Activated naive CD8-positive, alpha-beta T cell treated with anti-CD3 and anti-CD28 coated beads, Interleukin-2, amount 50 U/mL, for 24 hours (primary cell): ENCODE measurements at regions not wholly inside any gene's neighbourhood (a gene's known extent, or its start where the extent isn't known, plus 50 kb on each side); places are given as distances from the start of the nearest gene placed in this dataset.
"Not testable (repeated sequence)": the region's sequence is repeated elsewhere in the genome, so short reads cannot be mapped to it uniquely, and the experiment has no call there.

ENCODE experiments used
- ATAC-seq: fragments of 150-1000 bp; cut with Tn5 transposase; one replicate; pipeline ENCODE4 v1.10.0; 2021
- DNase-seq: peaks from one replicate; pipeline ENCODE4 v3.0.0; 2021
- H3K27ac Mint-ChIP-seq: one replicate; pipeline ENCODE4 v1.8.0; 2021; ENCODE audit warnings: mild to moderate bottlenecking, mixed read lengths
- H3K27me3 Mint-ChIP-seq: one replicate; pipeline ENCODE4 v1.8.0; 2021; ENCODE audit warnings: mixed read lengths
- H3K36me3 Mint-ChIP-seq: one replicate; pipeline ENCODE4 v1.8.0; 2021; ENCODE audit warnings: low read depth, mixed read lengths
- H3K4me1 Mint-ChIP-seq: one replicate; pipeline ENCODE4 v1.8.0; 2021; ENCODE audit warnings: mixed read lengths
- H3K4me3 Mint-ChIP-seq: one replicate; pipeline ENCODE4 v1.8.0; 2021; ENCODE audit warnings: mild to moderate bottlenecking, moderate library complexity, mixed read lengths
- H3K9me3 Mint-ChIP-seq: one replicate; pipeline ENCODE4 v1.8.0; 2021; ENCODE audit warnings: mixed read lengths

GRCh38 chr11:29628609-29629008 is 388.2 kb downstream of the KCNA4 start:
- Mint-ChIP-seq H3K36me3 (no peaks in the 10 kb centered on the region), H3K27ac (no peak overlapping the region), H3K9me3 (peaks cover 7% of the 10 kb centered on the region), H3K4me1 (no peaks in the 10 kb centered on the region), H3K27me3 (no peaks in the 10 kb centered on the region), H3K4me3 (no peak overlapping the region)
- no peak for DNase-seq
- no peak for ATAC-seq

GRCh38 chr11:29627541-29627940 is 389.3 kb downstream of the KCNA4 start:
- no peak overlapping the region for H3K4me3 Mint-ChIP-seq
- DNase-seq = no peak
- no peaks in the 10 kb centered on the region for H3K4me1 Mint-ChIP-seq
- ATAC-seq = no peak
- H3K9me3 Mint-ChIP-seq = peaks cover 7% of the 10 kb centered on the region
- H3K36me3 Mint-ChIP-seq = no peaks in the 10 kb centered on the region
- H3K27me3 Mint-ChIP-seq = no peaks in the 10 kb centered on the region
- no peak overlapping the region for H3K27ac Mint-ChIP-seq

GRCh38 chr11:29623144-29623722 is 393.6 kb downstream of the KCNA4 start:
- H3K36me3 Mint-ChIP-seq = no peaks in the 10 kb centered on the region
- no peaks in the 10 kb centered on the region for H3K27me3 Mint-ChIP-seq
- H3K4me1 Mint-ChIP-seq = no peaks in the 10 kb centered on the region
- no peak for DNase-seq
- H3K27ac Mint-ChIP-seq = no peak overlapping the region
- no peak overlapping the region for H3K4me3 Mint-ChIP-seq
- no peak for ATAC-seq
- H3K9me3 Mint-ChIP-seq = no peaks in the 10 kb centered on the region

- no peak overlapping the region for H3K4me3 Mint-ChIP-seq
- no peaks in the 10 kb centered on the region for H3K27me3 Mint-ChIP-seq
- H3K27ac Mint-ChIP-seq = no peak overlapping the region
- no peaks in the 10 kb centered on the region for H3K4me1 Mint-ChIP-seq
- no peaks in the 10 kb centered on the region for H3K9me3 Mint-ChIP-seq
- no peak for DNase-seq
- H3K36me3 Mint-ChIP-seq = no peaks in the 10 kb centered on the region
- ATAC-seq = no peak
Measured at GRCh38 chr11:29616611-29617010, 400.2 kb downstream of the KCNA4 start.

- Mint-ChIP-seq H3K27me3 (no peaks in the 10 kb centered on the region), H3K36me3 (no peaks in the 10 kb centered on the region), H3K4me3 (no peak overlapping the region), H3K27ac (no peak overlapping the region), H3K9me3 (peaks cover 3% of the 10 kb centered on the region), H3K4me1 (no peaks in the 10 kb centered on the region)
- DNase-seq = no peak
- ATAC-seq = no peak
Measured at GRCh38 chr11:29612423-29612822, 404.4 kb downstream of the KCNA4 start.

- no peak for ATAC-seq
Measured at GRCh38 chr11:29606330-29607031, 410.3 kb downstream of the KCNA4 start.

GRCh38 chr11:29600151-29600575 is 416.7 kb downstream of the KCNA4 start:
- not testable (repeated sequence) for ATAC-seq, H3K4me3 Mint-ChIP-seq, H3K27ac Mint-ChIP-seq, DNase-seq, H3K27me3 Mint-ChIP-seq, H3K9me3 Mint-ChIP-seq, H3K36me3 Mint-ChIP-seq, H3K4me1 Mint-ChIP-seq

More at GRCh38 chr11:29606330-29607031, 410.3 kb downstream of the KCNA4 start:
- H3K27ac Mint-ChIP-seq = no peak overlapping the region
- H3K27me3 Mint-ChIP-seq = no peaks in the 10 kb centered on the region
- no peak overlapping the region for H3K4me3 Mint-ChIP-seq
- peaks cover 10% of the 10 kb centered on the region for H3K9me3 Mint-ChIP-seq
- DNase-seq = no peak
- H3K4me1 Mint-ChIP-seq = no peaks in the 10 kb centered on the region
- H3K36me3 Mint-ChIP-seq = no peaks in the 10 kb centered on the region

GRCh38 chr11:29584342-29584741 is 432.5 kb downstream of the KCNA4 start:
- ATAC-seq = no peak
- H3K4me1 Mint-ChIP-seq = no peaks in the 10 kb centered on the region

GRCh38 chr11:29578806-29579205 is 438.0 kb downstream of the KCNA4 start:
- Mint-ChIP-seq H3K27ac (no peak overlapping the region), H3K36me3 (no peaks in the 10 kb centered on the region), H3K9me3 (peaks cover 13% of the 10 kb centered on the region), H3K4me1 (no peaks in the 10 kb centered on the region), H3K4me3 (no peak overlapping the region), H3K27me3 (no peaks in the 10 kb centered on the region)
- DNase-seq (no peak), ATAC-seq (no peak)

More at GRCh38 chr11:29584342-29584741, 432.5 kb downstream of the KCNA4 start:
- Mint-ChIP-seq H3K27me3 (no peaks in the 10 kb centered on the region), H3K9me3 (peaks cover 13% of the 10 kb centered on the region), H3K4me3 (no peak overlapping the region), H3K27ac (no peak overlapping the region), H3K36me3 (no peaks in the 10 kb centered on the region)
- no peak for DNase-seq

GRCh38 chr11:29564486-29564885 is 452.3 kb downstream of the KCNA4 start:
- H3K9me3 Mint-ChIP-seq = peaks cover 4% of the 10 kb centered on the region
- no peaks in the 10 kb centered on the region for H3K4me1 Mint-ChIP-seq
- H3K27ac Mint-ChIP-seq = no peak overlapping the region
- DNase-seq (no peak), ATAC-seq (no peak)
- H3K27me3 Mint-ChIP-seq = no peaks in the 10 kb centered on the region
- no peak overlapping the region for H3K4me3 Mint-ChIP-seq
- H3K36me3 Mint-ChIP-seq = no peaks in the 10 kb centered on the region

- no peak overlapping the region for H3K27ac Mint-ChIP-seq
- H3K27me3 Mint-ChIP-seq = no peaks in the 10 kb centered on the region
- no peak overlapping the region for H3K4me3 Mint-ChIP-seq
- DNase-seq = no peak
- H3K9me3 Mint-ChIP-seq = peaks cover under 1% of the 10 kb centered on the region
- H3K4me1 Mint-ChIP-seq = no peaks in the 10 kb centered on the region
- ATAC-seq = no peak
- H3K36me3 Mint-ChIP-seq = no peaks in the 10 kb centered on the region
Measured at GRCh38 chr11:29562183-29562582, 454.6 kb downstream of the KCNA4 start.

GRCh38 chr11:29553990-29554389 is 462.8 kb downstream of the KCNA4 start:
- Mint-ChIP-seq H3K4me1 (no peaks in the 10 kb centered on the region), H3K36me3 (no peaks in the 10 kb centered on the region), H3K9me3 (peaks cover 9% of the 10 kb centered on the region), H3K4me3 (no peak overlapping the region), H3K27me3 (no peaks in the 10 kb centered on the region), H3K27ac (no peak overlapping the region)
- DNase-seq = no peak
- no peak for ATAC-seq

- Mint-ChIP-seq H3K4me1 (no peaks in the 10 kb centered on the region), H3K9me3 (no peaks in the 10 kb centered on the region), H3K27me3 (no peaks in the 10 kb centered on the region), H3K4me3 (no peak overlapping the region), H3K36me3 (no peaks in the 10 kb centered on the region), H3K27ac (no peak overlapping the region)
- no peak for ATAC-seq
- no peak for DNase-seq
Measured at GRCh38 chr11:29538339-29539036, 478.3 kb downstream of the KCNA4 start.

- H3K9me3 Mint-ChIP-seq = no peaks in the 10 kb centered on the region
- H3K4me3 Mint-ChIP-seq = no peak overlapping the region
- no peaks in the 10 kb centered on the region for H3K4me1 Mint-ChIP-seq
- no peak for ATAC-seq
- H3K27me3 Mint-ChIP-seq = no peaks in the 10 kb centered on the region
- H3K36me3 Mint-ChIP-seq = no peaks in the 10 kb centered on the region
- DNase-seq = no peak
- no peak overlapping the region for H3K27ac Mint-ChIP-seq
Measured at GRCh38 chr11:29534836-29535235, 482.0 kb downstream of the KCNA4 start.

GRCh38 chr11:29530961-29531360 is 485.9 kb downstream of the KCNA4 start:
- H3K27ac Mint-ChIP-seq = no peak overlapping the region
- H3K4me1 Mint-ChIP-seq = no peaks in the 10 kb centered on the region
- H3K4me3 Mint-ChIP-seq = no peak overlapping the region
- H3K27me3 Mint-ChIP-seq = no peaks in the 10 kb centered on the region
- peaks cover 5% of the 10 kb centered on the region for H3K9me3 Mint-ChIP-seq
- no peak for ATAC-seq
- DNase-seq = no peak
- H3K36me3 Mint-ChIP-seq = no peaks in the 10 kb centered on the region
